ENCODE measurements at regions not wholly inside any gene's neighbourhood (a gene's known extent, or its start where the extent isn't known, plus 50 kb on each side); places are given as distances from the start of the nearest gene placed in this dataset.
A peak's percentile ranks its signal among the peaks of the same experiment; 100 is the strongest.
"Not testable (repeated sequence)": the region's sequence is repeated elsewhere in the genome, so short reads cannot be mapped to it uniquely, and the experiment has no call there.

GRCh38 chr3:6498944-6499343, 362.0 kb upstream of the GRM7 start:
- H3K4me3 ChIP-seq; H3K9ac ChIP-seq (ENCODE audit: insufficient read depth in 1 of 2, low read depth in 2 of 2, low read length in 2 of 2); FAIRE-seq; H3K27me3 ChIP-seq (ENCODE audit: control insufficient read depth in 2 of 2, insufficient read depth in 2 of 2, low read length in 2 of 2); BruUV-seq (replicated peaks); H3K9me3 ChIP-seq (replicated peaks; ENCODE audit: control insufficient read depth, insufficient read depth, low read depth, low read length); in situ Hi-C loops (cut with MboI); H3K4me2 ChIP-seq (ENCODE audit: insufficient read depth, low read length); CTCF ChIA-PET (ENCODE audit: low intra/inter-chr PET ratio); H3K4me1 ChIP-seq (replicated peaks in 1 of 2; ENCODE audit: control insufficient read depth in 2 of 2, insufficient read depth in 2 of 2, low read length in 2 of 2); POLR2A ChIA-PET; H3K9me1 ChIP-seq (ENCODE audit: control insufficient read depth, insufficient read depth, low read length); DNase-seq (ENCODE audit: extremely low read depth in 1 of 4, low spot score in 3 of 4); H4K20me1 ChIP-seq (replicated peaks; ENCODE audit: control insufficient read depth, insufficient read depth, low read length); intact Hi-C loops (cut with micrococcal nuclease); ATAC-seq; H2AFZ ChIP-seq (ENCODE audit: low read depth, low read length); H3K27ac ChIP-seq (ENCODE audit: extremely low read depth, low read depth, low read length): not testable (repeated sequence)
- Histone ChIP-seq H3K79me2 (ENCODE audit: control insufficient read depth, insufficient read depth, low read length) (peaks cover 31% of the 10 kb centered on the region), H3K36me3 (ENCODE audit: control insufficient read depth, insufficient read depth, low read length) (peaks cover 15% of the 10 kb centered on the region)
- 92% methylated on average over 2 of the region's 4 CpGs for WGBS (ENCODE audit: insufficient coverage, low coverage, missing lambda C conversion rate)
- peak; percentile 73 for TF ChIP-seq BCOR (IDR thresholded peaks at IDR 0.05)
- 0 out of 4 replicates have a peak, but pooled peaks of 1 of the 2 experiments have one; percentile 11 for TF ChIP-seq KDM1A (IDR thresholded peaks at IDR 0.05)

- intact Hi-C loops (cut with micrococcal nuclease) (no loop called here), in situ Hi-C loops (cut with MboI) (no loop called here)
- no peak for FAIRE-seq
- ChIA-PET POLR2A (no interaction called here), CTCF (ENCODE audit: low intra/inter-chr PET ratio) (interaction anchor here (0.6 kb wide), 1 partner anchor 117 kb away, joined by 3 read pairs; no protein-coding TSS in a partner anchor)
- H4K20me1 ChIP-seq (replicated peaks; ENCODE audit: control insufficient read depth, insufficient read depth, low read length) = 0 out of 2 replicates have a peak, but pooled peaks cover under 1% of the 10 kb centered on the region
- WGBS (ENCODE audit: insufficient coverage, low coverage, missing lambda C conversion rate) = 47% methylated on average over 2 of the region's 2 CpGs
- no peaks in the 10 kb centered on the region for H3K9me3 ChIP-seq (replicated peaks; ENCODE audit: control insufficient read depth, insufficient read depth, low read depth, low read length)
- no peak for DNase-seq (ENCODE audit: extremely low read depth in 1 of 4, low spot score in 3 of 4)
- peaks cover 2% of the 10 kb centered on the region; the same call in 2 of the 3 replicates for H3K36me3 ChIP-seq (ENCODE audit: control insufficient read depth, insufficient read depth, low read length)
- no peak overlapping the region for H3K4me3 ChIP-seq
- BruUV-seq (replicated peaks) = no TSS peak
- H3K27me3 ChIP-seq (ENCODE audit: control insufficient read depth in 2 of 2, insufficient read depth in 2 of 2, low read length in 2 of 2) = no peaks in the 10 kb centered on the region
- H3K4me2 ChIP-seq (ENCODE audit: insufficient read depth, low read length) = no peak overlapping the region
- no peak for ATAC-seq
- no peaks in the 10 kb centered on the region for H3K9me1 ChIP-seq (ENCODE audit: control insufficient read depth, insufficient read depth, low read length)
- H3K4me1 ChIP-seq (replicated peaks in 1 of 2; ENCODE audit: control insufficient read depth in 2 of 2, insufficient read depth in 2 of 2, low read length in 2 of 2) = no peaks in the 10 kb centered on the region
- peaks cover 34% of the 10 kb centered on the region for H3K79me2 ChIP-seq (ENCODE audit: control insufficient read depth, insufficient read depth, low read length)
- H3K9ac ChIP-seq (ENCODE audit: insufficient read depth in 1 of 2, low read depth in 2 of 2, low read length in 2 of 2) = no peak overlapping the region
- H3K27ac ChIP-seq (ENCODE audit: extremely low read depth, low read depth, low read length) = no peak overlapping the region
- no peak overlapping the region for H2AFZ ChIP-seq (ENCODE audit: low read depth, low read length)
- TF ChIP-seq ZNF766 (CRISPR knock-in tag; conservative IDR thresholded peaks at IDR 0.05) (no peak), RBM22 (IDR thresholded peaks at IDR 0.05; ENCODE audit: low read depth, low read length, poor library complexity, severe bottlenecking) (no peak), NR1H2 (CRISPR knock-in tag; IDR thresholded peaks at IDR 0.05) (no peak), ZNF280A (IDR thresholded peaks at IDR 0.05; ENCODE audit: low read depth, partially characterized antibody) (no peak), USF1 (CRISPR knock-in tag; IDR thresholded peaks at IDR 0.05) (no peak), ETV1 (tag; conservative IDR thresholded peaks at IDR 0.05; ENCODE audit: low read depth) (no peak), NFE2 (IDR thresholded peaks at IDR 0.05; ENCODE audit: low read depth) (no peak), ZNF274 (IDR thresholded peaks at IDR 0.05; ENCODE audit: borderline replicate concordance, low read depth, low read length) (no peak), PBX2 (CRISPR knock-in tag; IDR thresholded peaks at IDR 0.05; ENCODE audit: low read depth) (no peak), PBX2 (tag; conservative IDR thresholded peaks at IDR 0.05; ENCODE audit: low read depth) (no peak), BCOR (IDR thresholded peaks at IDR 0.05) (no peak)
Observed at GRCh38 chr3:6504347-6504746, 356.6 kb upstream of the GRM7 start.
